SJSA1 (cell line): ENCODE measurements at regions not wholly inside any gene's neighbourhood (a gene's known extent, or its start where the extent isn't known, plus 50 kb on each side); places are given as distances from the start of the nearest gene placed in this dataset.
"Not testable (repeated sequence)": the region's sequence is repeated elsewhere in the genome, so short reads cannot be mapped to it uniquely, and the experiment has no call there.

Experiments
- DNase-seq, 2 experiments: peaks; one replicate each; pipeline ENCODE4 v3.0.0-alpha.2; 2015 to 2020; ENCODE audit warnings: low spot score in 2 of 2, low read depth in 1 of 2
- H3K27ac ChIP-seq: fragments of 250-450 bp; sonication (Bioruptor Pico); 2 replicates; pipeline ENCODE4 v1.5.1; 2020; ENCODE audit warnings: mild to moderate bottlenecking, moderate library complexity
- H3K27me3 ChIP-seq: fragments of 250-450 bp; sonication (Bioruptor Pico); replicated peaks from 2 replicates; pipeline ENCODE4 v1.5.1; 2020; ENCODE audit warnings: mild to moderate bottlenecking, moderate library complexity
- H3K36me3 ChIP-seq: fragments of 250-450 bp; sonication (Bioruptor Pico); 2 replicates; pipeline ENCODE4 v1.5.1; 2020; ENCODE audit warnings: mild to moderate bottlenecking
- H3K4me1 ChIP-seq: fragments of 250-450 bp; sonication (Bioruptor Pico); replicated peaks from 2 replicates; pipeline ENCODE4 v1.6.1; 2021; ENCODE audit warnings: mild to moderate bottlenecking
- H3K4me3 ChIP-seq: fragments of 250-450 bp; sonication (Bioruptor Pico); 2 replicates; pipeline ENCODE4 v1.5.1; 2020; ENCODE audit warnings: mild to moderate bottlenecking
- H3K9me3 ChIP-seq: fragments of 250-450 bp; sonication (Bioruptor Pico); replicated peaks from 2 replicates; pipeline ENCODE4 v1.5.1; 2020; ENCODE audit warnings: mild to moderate bottlenecking

DNA sequence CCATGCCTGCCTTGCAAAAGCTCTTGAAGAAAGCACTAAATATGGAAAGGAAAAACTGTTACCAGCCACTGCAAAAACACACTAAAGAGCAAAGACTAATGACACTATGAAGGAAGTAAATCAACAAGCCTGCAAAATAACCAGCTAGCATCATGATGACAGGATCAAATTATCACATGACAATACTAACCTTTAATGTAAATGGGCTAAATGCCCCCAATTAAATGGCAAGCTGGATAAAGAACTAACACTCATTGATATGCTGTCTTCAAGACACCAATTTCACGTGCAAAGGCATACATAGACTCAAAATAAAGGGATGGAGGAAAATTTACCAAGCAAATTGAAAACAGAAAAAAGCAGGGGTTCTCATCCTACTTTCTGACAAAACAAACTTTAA is 231.8 kb upstream of the RGMB start:
- no peaks in the 10 kb centered on the region for H3K36me3 ChIP-seq
- H3K4me1 ChIP-seq = no peaks in the 10 kb centered on the region
- no peak for DNase-seq
- H3K27me3 ChIP-seq = no peaks in the 10 kb centered on the region
- no peak overlapping the region for H3K4me3 ChIP-seq
- H3K27ac ChIP-seq = no peak overlapping the region
- H3K9me3 ChIP-seq = 0 out of 2 replicates have a peak, but pooled peaks cover 4% of the 10 kb centered on the region

DNA sequence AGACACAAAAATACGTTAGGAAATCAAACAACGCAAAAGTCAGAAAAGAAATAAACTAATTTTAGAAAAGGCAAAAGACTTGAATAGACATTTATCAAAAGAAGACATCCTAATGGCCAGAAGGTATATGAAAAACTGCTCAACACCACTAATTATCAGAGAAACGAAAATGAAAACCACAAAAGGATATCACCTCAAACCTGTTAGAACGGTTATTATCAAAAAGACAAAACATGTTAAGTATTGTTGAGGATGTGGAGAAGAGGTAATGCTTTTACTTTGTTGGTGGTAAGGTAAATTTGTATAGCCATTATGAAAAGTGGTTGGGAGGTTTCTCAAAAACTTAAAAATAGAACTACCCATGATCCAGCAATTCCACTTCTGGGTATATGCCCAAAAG is 230.0 kb upstream of the RGMB start:
- no peak overlapping the region for H3K27ac ChIP-seq
- no peak for DNase-seq
- no peaks in the 10 kb centered on the region for H3K36me3 ChIP-seq
- H3K9me3 ChIP-seq = 0 out of 2 replicates have a peak, but pooled peaks cover 4% of the 10 kb centered on the region
- H3K27me3 ChIP-seq = no peaks in the 10 kb centered on the region
- no peaks in the 10 kb centered on the region for H3K4me1 ChIP-seq
- no peak overlapping the region for H3K4me3 ChIP-seq

DNA sequence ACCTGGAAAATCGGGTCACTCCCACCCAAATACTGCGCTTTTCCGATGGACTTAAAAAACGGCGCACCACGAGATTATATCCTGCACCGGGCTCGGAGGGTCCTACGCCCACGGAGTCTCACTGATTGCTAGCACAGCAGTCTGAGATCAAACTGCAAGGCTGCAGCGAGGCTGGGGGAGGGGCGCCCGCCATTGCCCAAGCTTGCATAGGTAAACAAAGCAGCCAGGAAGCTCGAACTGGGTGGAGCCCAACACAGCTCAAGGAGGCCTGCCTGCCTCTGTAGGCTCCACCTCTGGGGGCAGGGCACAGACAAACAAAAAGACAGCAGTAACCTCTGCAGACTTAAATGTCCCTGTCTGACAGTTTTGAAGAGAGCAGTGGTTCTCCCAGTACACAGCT is 226.5 kb upstream of the RGMB start:
- not testable (repeated sequence) for H3K27ac ChIP-seq, DNase-seq, H3K4me1 ChIP-seq, H3K9me3 ChIP-seq, H3K27me3 ChIP-seq, H3K36me3 ChIP-seq, H3K4me3 ChIP-seq

DNA sequence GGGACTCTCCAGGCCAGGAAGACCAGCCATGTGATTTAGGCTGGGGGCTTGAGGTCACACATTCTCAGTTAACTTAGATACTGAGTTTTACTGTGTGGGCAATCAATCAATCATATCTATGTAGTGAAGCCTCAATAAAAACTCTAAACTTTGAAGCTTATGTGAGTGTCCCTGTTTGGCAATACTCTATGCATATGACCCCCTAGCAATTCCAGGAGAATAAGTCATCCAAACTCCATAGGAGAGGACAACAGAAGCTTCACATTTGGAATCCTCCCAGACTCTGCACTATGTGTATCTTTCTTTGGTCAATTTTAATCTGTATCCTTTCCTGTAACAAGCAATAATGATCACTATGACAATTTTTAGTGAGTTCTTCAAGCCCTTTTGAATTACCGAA is 216.8 kb upstream of the RGMB start:
- Histone ChIP-seq H3K36me3 (no peaks in the 10 kb centered on the region), H3K4me3 (no peak overlapping the region), H3K27ac (no peak overlapping the region), H3K27me3 (no peaks in the 10 kb centered on the region), H3K4me1 (peaks cover 6% of the 10 kb centered on the region), H3K9me3 (no peaks in the 10 kb centered on the region)
- DNase-seq = no peak

DNA sequence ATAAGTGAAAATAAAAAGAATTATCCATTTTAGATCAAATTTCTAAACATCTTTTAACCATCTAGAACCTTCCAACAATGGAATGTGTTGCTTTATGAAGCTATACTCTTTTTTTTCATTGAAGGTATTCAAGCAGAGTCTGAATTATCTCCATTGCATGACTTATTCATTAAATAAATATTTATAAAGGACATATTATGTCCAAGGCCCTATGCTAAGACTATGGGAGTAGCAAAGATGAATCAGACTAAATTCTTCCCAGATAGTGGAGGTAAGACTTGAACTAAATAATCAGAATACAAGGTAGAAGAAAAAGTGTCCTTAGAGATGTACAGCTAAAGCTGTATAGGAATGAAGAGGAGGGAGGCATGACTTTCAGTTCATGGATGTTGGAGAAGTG is 215.5 kb upstream of the RGMB start:
- Histone ChIP-seq H3K36me3 (no peaks in the 10 kb centered on the region), H3K9me3 (no peaks in the 10 kb centered on the region), H3K27ac (no peak overlapping the region), H3K4me3 (no peak overlapping the region), H3K4me1 (peaks cover 6% of the 10 kb centered on the region), H3K27me3 (no peaks in the 10 kb centered on the region)
- no peak for DNase-seq

DNA sequence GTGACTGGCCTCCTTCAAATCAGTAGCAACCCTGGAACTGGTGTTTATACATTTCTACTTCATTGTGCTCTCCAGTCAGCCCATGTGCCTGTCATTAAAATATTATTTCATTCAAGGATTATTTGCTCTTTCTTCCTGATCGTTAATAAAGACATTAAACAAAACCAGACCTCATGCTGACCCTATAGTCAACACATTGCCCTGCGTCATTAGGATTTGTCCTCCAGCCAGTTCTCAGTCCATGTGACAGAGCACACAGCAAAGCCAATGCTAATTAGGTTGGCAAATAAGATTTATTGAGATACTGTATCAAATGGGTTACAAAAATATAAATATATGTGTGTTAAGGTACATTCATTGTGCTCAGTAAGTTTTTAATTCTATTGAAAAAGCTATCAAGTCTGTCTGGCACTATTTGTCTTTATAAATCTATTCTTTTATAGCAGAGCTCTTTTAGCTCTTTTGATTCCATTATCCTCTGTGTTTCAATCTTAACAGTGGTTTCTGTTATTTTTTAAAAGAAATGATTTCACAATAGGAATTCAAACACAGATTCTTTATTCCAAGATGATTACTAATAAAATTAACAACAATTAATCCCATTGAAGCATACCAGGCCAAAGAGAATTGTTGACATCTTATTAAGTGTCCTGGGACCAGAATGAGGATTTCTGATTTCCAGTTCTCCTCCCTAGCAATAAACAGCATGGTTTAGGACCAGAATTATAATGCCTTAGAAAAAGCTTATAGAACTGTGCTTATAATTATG is 209.4 kb upstream of the RGMB start:
- Histone ChIP-seq H3K27ac (no peak overlapping the region), H3K4me1 (no peaks in the 10 kb centered on the region), H3K36me3 (no peaks in the 10 kb centered on the region), H3K4me3 (no peak overlapping the region), H3K27me3 (no peaks in the 10 kb centered on the region), H3K9me3 (no peaks in the 10 kb centered on the region)
- DNase-seq = no peak

DNA sequence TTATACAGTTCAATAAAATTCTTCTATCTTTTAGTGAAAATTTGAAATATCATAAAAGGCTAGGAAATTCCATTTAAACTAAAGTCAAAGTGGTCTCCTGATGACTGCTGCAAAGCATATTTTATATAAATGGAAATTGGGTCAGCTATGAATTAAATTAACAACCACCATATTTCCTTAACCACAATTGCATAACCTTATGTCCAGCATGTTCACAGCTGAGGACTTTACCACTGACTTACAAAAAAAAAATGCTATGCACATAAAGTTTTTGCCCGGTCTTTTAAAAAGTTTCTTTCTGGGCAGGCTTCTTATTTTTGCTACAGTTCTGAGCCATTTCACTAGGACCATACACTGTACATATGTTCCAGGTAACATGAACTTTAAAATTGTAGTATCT is 208.6 kb upstream of the RGMB start:
- Histone ChIP-seq H3K27ac (no peak overlapping the region), H3K4me3 (no peak overlapping the region), H3K36me3 (no peaks in the 10 kb centered on the region), H3K27me3 (no peaks in the 10 kb centered on the region), H3K4me1 (peaks cover 6% of the 10 kb centered on the region), H3K9me3 (no peaks in the 10 kb centered on the region)
- no peak for DNase-seq

DNA sequence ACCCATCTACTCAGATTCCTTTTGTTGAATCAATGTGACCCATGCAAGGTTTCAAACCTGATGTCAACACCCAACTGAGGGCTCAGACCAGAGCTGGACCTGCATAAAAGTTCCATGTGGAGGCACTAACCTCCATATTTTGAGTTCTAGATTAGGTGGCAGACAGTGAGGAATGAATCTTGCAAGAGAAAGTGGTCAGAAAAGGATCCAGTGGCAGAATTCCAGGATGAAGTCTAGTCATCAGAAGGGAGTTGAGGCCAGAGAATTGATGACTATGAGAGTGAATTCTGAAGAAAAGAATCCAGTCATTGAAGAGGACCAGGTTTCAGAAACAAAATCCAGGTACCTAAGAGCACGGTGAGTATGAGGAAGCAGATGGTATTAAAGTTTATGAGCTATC is 205.1 kb upstream of the RGMB start:
- H3K9me3 ChIP-seq = no peaks in the 10 kb centered on the region
- H3K36me3 ChIP-seq = no peaks in the 10 kb centered on the region
- H3K4me1 ChIP-seq = peaks cover 26% of the 10 kb centered on the region
- H3K4me3 ChIP-seq = no peak overlapping the region
- DNase-seq = no peak
- no peak overlapping the region for H3K27ac ChIP-seq
- H3K27me3 ChIP-seq = no peaks in the 10 kb centered on the region

DNA sequence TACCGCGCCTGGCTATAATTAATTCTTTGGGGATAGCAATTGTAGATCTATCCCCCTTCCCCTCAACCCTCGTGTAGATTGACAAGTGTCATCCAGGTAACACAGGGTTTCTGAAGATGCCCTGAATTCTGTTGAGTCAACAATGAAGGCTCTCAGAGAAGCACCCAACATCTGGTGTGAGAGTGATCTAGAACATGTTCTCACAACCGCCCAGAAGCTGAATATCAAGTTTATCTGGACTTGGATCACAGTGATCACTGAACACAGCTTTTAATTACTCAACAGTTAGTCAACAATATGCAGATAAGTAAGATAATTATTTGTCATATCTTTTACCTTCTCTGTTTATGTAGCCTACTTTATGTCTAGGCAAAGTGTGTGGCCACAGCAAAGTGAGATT is 204.2 kb upstream of the RGMB start:
- H3K27ac ChIP-seq = no peak overlapping the region
- no peak for DNase-seq

DNA sequence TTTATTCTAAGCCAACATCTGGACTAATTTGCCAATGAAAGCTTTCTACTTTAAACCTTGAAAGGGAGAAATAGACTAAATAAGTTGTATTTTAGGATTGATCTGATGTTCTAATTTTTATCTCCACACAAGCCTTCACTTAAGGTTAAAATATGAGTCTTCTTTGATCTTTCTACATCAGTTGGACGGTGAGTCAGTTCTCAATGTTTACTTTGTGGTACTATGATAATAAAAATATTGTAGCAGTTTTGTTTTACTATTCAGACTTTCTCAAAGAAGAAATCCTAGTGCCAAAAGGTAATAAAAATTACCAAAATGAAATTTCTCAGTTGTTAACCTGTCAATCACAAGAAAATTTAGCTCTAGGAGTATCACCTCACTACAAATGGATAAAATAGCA is 203.5 kb upstream of the RGMB start:
- no peaks in the 10 kb centered on the region for H3K27me3 ChIP-seq
- H3K36me3 ChIP-seq = no peaks in the 10 kb centered on the region
- peak in 1 of 2 experiments; percentile 42 for DNase-seq
- no peak overlapping the region for H3K27ac ChIP-seq
- peaks cover 26% of the 10 kb centered on the region for H3K4me1 ChIP-seq
- no peaks in the 10 kb centered on the region for H3K9me3 ChIP-seq
- H3K4me3 ChIP-seq = no peak overlapping the region

More for the DNA sequence above, 204.2 kb upstream of the RGMB start:
- Histone ChIP-seq H3K9me3 (no peaks in the 10 kb centered on the region), H3K4me3 (no peak overlapping the region), H3K4me1 (peaks cover 26% of the 10 kb centered on the region), H3K27me3 (no peaks in the 10 kb centered on the region), H3K36me3 (no peaks in the 10 kb centered on the region)

DNA sequence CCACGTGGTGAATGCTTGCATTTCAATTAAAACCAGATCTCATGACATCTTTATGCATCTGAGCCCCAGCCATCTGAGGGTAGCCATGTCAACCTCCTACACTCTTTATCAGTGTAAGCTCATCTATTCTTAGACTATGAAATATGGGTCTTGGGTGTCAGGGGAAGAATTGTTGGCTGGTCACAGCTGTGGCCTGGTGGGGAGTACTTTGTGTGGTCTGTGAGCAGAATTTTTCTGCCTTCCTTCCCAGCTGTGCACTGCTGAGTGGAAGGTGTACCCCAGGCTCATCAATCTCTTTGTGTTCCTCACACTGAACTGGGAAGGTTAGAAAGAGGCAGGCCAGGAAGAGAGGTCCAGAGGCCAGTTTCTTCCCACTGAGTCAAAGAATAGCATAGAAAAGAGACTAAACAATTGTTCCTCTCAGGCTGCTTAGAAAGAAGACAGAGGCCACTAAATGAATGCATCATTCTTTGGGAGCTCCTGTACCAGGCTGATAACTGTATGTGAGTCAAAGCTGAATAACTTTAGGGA is 202.7 kb upstream of the RGMB start:
- H3K9me3 ChIP-seq = no peaks in the 10 kb centered on the region
- H3K4me1 ChIP-seq = peaks cover 26% of the 10 kb centered on the region
- no peaks in the 10 kb centered on the region for H3K36me3 ChIP-seq
- H3K4me3 ChIP-seq = no peak overlapping the region
- peak in 1 of 2 experiments; percentile 40 for DNase-seq
- H3K27me3 ChIP-seq = no peaks in the 10 kb centered on the region
- no peak overlapping the region for H3K27ac ChIP-seq

DNA sequence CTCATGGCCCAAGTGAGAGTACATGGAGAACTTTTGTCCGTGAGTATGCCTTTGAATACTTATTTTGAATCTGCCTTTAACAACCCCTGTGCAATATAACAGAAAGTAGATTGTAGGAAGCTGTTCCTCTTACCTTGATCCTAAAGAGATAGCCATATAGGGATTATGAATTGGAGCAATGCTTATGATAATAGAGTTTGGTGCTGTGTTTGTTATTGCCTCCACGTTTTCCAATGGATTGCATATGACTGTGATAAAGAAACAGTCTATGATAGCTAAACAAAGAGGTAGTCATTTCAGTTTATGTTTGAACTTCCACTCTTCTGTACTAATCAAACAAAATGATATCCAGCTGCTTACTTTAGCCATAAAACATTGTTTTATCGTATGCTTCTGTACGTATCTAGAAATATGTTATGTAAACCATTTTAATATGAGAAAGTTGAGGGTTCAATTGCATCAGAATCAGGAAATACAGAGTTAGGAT is 199.6 kb upstream of the RGMB start:
- H3K36me3 ChIP-seq = no peaks in the 10 kb centered on the region
- no peaks in the 10 kb centered on the region for H3K27me3 ChIP-seq
- H3K4me3 ChIP-seq = no peak overlapping the region
- DNase-seq = no peak
- no peaks in the 10 kb centered on the region for H3K9me3 ChIP-seq
- H3K4me1 ChIP-seq = peaks cover 26% of the 10 kb centered on the region
- H3K27ac ChIP-seq = no peak overlapping the region

DNA sequence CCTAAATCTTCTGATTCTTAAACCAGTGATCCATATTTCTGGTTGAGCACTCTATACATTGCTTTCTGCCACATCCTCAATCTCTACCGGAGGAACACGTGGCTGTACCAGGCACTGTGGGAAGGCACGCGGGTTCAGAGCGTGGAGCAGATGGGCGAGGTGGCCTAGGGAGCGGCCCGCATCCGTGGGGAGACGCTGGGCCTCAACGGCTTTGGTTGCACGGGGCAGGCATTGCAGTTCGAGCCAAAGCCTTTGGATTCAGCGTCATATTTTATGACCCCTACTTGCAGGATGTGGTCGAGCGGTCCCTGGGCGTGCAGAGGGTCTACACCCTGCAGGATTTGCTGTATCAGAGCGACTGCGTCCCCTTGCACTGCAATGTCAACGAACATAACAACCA is 197.2 kb upstream of the RGMB start:
- no peak for DNase-seq
- Histone ChIP-seq H3K36me3 (no peaks in the 10 kb centered on the region), H3K9me3 (no peaks in the 10 kb centered on the region), H3K27me3 (no peaks in the 10 kb centered on the region), H3K27ac (no peak overlapping the region), H3K4me1 (peaks cover 6% of the 10 kb centered on the region), H3K4me3 (no peak overlapping the region)

DNA sequence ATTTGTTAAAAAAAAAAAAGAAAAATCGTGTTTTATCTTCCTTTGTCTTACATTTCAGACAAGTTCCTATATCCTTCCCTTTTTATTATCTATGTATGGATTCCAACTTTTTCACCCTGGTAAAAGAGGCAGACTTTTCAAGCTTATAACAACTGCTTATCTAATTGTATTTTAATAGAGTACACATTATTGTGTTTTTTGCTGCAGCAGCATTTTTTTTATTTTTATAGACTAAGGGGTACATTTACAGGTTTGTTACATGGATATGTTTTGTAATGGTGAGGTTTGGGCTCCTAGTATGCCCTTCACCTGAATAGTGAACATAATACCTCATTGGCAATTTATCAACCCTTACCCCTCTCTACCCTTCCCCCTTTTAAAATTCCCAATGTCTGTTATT is 195.0 kb upstream of the RGMB start:
- H3K36me3 ChIP-seq = no peaks in the 10 kb centered on the region
- H3K4me3 ChIP-seq = no peak overlapping the region
- no peak overlapping the region for H3K27ac ChIP-seq
- H3K27me3 ChIP-seq = no peaks in the 10 kb centered on the region
- no peak for DNase-seq
- H3K9me3 ChIP-seq = no peaks in the 10 kb centered on the region
- no peaks in the 10 kb centered on the region for H3K4me1 ChIP-seq
